GM12892 (cell line): ENCODE measurements at regions not wholly inside any gene's neighbourhood (a gene's known extent, or its start where the extent isn't known, plus 50 kb on each side); places are given as distances from the start of the nearest gene placed in this dataset.

ENCODE experiments used
- DNase-seq: peaks from one replicate; pipeline ENCODE4 v3.0.0; 2011; ENCODE audit not compliant: insufficient read length
- FAIRE-seq: peaks from 2 replicates; lab custom pipeline; 2011; peaks lifted over from hg19 to GRCh38; lab: Jason Lieb, UNC
- POLR2A ChIP-seq: IDR thresholded peaks from 2 replicates; pipeline ENCODE4 v1.6.1; 2011; ENCODE audit warnings: low read depth, low read length, control low read depth
- POLR2AphosphoS5 ChIP-seq: IDR thresholded peaks from 2 replicates; pipeline ENCODE4 v1.6.1; 2011; ENCODE audit warnings: low read depth, low read length, control low read depth
- TAF1 ChIP-seq: IDR thresholded peaks from 2 replicates; pipeline ENCODE4 v1.6.1; 2011; ENCODE audit warnings: low read depth, mild to moderate bottlenecking, control low read depth, low read length, borderline replicate concordance

DNA sequence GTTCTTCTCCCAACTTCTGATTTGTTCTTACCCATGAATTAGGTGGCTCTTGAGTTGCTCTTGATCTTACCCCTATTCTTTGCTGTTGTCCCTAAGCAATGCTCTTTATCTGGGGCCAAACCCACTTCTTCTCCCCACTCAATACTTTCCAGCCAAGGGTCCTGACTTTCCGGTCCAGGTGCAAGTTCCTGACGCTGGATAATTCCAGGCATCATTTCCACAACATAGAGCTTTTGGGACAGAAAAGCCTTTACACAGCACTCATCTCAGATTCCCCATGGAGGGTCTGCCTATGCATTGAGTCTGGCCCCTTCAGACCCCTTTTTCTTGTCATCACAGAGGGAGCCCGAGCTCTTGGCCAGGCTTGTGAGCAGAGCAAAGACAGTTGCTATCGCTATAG, 85.4 kb upstream of the BOC start:
- TF ChIP-seq POLR2AphosphoS5 (no peak), POLR2A (no peak), TAF1 (no peak)
- no peak for DNase-seq
- no peak for FAIRE-seq

DNA sequence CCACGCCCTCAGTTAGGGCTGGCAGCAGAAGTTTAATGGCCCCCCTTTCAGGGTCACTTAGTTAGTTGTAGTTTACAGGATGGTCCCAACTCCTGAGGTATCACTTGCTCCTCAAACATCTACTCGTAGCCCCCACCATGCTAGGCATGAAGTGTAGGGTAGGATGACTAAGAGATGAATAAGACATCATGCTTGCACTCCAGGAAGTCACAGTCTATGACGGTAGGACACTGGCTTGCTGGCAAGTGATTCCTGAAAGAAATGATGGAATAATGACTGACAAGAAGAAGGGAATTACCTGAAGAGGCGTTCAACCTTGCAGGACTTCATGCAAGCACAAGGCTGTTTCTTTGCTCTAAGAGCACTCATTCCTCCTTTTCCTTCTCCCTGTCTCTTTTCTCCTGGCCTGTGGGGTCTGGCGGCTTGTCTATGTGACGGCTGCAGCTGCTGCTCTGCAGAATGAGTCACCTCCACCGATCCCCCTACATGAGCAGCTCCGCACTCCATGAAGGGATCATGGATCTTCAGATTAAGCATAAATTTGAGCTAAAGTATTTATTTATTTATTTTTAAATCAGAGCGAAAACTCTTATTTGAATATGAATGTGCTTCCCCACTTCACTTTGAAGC, 82.9 kb upstream of the BOC start:
- DNase-seq = no peak
- no peak for FAIRE-seq
- TF ChIP-seq TAF1 (no peak), POLR2A (no peak), POLR2AphosphoS5 (no peak)

GRCh38 chr3:113129168-113129567, 82.2 kb upstream of the BOC start:
- TF ChIP-seq POLR2AphosphoS5 = no peak
- no peak for TF ChIP-seq TAF1
- TF ChIP-seq POLR2A = no peak
- FAIRE-seq = no peak

DNA sequence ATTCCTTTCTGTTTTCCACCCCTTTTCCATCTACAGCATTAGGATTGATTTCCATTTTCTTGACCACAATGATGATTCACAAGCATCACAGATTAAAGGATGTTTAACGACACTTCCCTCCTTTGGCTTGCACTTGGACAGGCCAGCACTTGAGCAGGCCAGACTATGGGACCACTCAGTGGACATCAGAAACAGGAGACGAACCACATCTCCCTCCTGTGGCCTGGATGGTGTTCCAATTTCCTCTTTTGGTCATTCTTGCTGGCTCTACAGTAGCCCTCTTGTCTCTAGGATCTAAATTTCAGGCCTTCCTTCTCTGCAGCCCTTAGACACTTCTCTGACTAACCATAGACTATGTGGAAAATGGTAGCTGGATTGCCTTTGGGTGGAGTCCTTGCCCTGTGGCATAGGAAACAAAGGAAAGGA, 78.8 kb upstream of the BOC start:
- FAIRE-seq (no peak), DNase-seq (no peak)
- TF ChIP-seq POLR2AphosphoS5 = no peak
- TF ChIP-seq POLR2A = no peak
- no peak for TF ChIP-seq TAF1

More at GRCh38 chr3:113129168-113129567, 82.2 kb upstream of the BOC start:
- no peak for DNase-seq

- TF ChIP-seq POLR2AphosphoS5 (no peak), TAF1 (no peak), POLR2A (no peak)
- DNase-seq (no peak), FAIRE-seq (no peak)
Measured at GRCh38 chr3:113133140-113133539, 78.2 kb upstream of the BOC start.

- FAIRE-seq = no peak
- no peak for TF ChIP-seq POLR2AphosphoS5
- no peak for TF ChIP-seq TAF1
- TF ChIP-seq POLR2A = no peak
- no peak for DNase-seq
Measured at GRCh38 chr3:113136071-113136470, 75.3 kb upstream of the BOC start.

GRCh38 chr3:113136544-113136943, 74.8 kb upstream of the BOC start:
- FAIRE-seq = no peak
- TF ChIP-seq TAF1 (no peak), POLR2AphosphoS5 (no peak), POLR2A (no peak)
- DNase-seq = no peak

GRCh38 chr3:113138839-113139743, 72.3 kb upstream of the BOC start:
- FAIRE-seq = no peak
- DNase-seq = no peak
- TF ChIP-seq TAF1 (no peak), POLR2AphosphoS5 (no peak), POLR2A (no peak)

DNA sequence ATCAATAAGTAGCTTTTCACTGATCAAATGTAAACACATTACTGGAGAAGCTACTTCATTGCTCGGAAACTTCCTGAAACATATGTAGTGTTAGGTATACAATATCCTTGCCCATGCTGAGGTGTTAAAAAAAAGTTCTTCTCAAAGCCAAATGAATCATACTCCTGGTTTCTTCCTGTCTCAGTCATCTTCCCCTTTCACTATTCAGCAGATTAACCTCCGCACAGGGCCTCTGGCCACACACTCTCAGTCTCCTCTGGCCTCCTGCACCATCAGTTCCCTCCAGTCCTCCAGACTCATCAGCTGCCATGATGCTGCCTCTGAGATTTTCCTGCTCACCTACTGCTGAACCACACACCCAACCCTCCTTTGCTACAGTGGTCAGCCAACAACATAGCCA, 70.5 kb upstream of the BOC start:
- FAIRE-seq (no peak), DNase-seq (no peak)
- TF ChIP-seq TAF1 = no peak
- no peak for TF ChIP-seq POLR2AphosphoS5
- no peak for TF ChIP-seq POLR2A

DNA sequence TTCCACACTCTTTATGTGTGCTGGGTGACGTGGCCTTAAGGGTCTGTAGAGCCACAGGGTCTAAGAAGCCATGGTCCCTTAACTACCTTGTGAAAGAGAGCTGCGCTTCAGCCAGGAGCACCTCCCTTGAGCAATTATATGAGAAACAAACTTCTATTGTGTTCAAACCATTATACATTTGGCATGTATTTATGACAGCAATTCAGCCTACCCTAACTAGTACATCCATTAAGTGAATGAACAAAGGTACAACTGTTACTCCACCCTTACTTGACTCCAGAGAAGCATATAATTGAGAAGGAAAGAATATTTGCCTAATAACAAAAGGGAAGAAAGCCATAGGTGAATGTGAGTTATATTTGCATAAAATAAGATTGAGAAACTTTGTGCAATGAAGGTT, 69.8 kb upstream of the BOC start:
- no peak for FAIRE-seq
- TF ChIP-seq TAF1 (no peak), POLR2AphosphoS5 (no peak), POLR2A (no peak)
- DNase-seq = no peak

DNA sequence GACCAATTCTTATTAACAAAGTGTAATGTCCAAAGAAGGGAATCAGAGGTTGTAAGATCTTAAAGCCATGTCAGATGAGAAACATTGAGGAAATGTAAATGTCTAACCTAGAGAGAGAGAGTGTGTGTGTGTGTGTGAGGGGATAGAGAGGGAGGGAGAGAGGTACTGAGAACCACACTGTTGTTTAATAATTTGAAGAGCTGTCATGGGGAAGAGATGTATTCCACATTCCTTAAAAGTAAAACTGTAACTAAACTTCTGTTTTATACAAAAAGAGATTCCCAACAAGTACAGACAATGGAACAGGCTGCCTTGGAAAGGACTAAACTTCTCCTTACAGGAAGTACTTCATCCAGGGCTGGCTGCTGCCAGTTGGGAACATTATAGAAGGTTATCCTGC, 68.9 kb upstream of the BOC start:
- FAIRE-seq (no peak), DNase-seq (no peak)
- no peak for TF ChIP-seq POLR2A
- TF ChIP-seq TAF1 = no peak
- TF ChIP-seq POLR2AphosphoS5 = no peak

DNA sequence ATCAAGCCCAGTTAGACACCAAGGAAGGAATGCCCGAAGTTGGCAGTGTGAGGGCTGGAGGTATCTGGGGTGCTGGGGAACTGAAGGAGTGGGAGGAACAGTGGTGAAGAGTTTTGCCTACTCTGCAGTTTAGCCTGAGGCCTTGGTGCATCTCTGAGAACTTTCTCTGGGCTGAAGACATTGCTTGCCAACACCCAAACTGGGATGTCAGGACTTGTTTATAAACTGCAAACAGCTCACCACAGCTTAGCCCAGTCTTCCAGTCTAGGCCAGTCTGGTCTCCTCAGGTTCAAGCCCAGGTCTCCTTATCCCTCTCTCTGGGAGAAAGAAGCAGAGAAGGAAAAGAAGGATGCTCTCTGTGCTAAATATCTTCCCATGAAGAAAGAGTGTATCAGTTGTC, 68.0 kb upstream of the BOC start:
- no peak for FAIRE-seq
- TF ChIP-seq POLR2A (no peak), TAF1 (no peak), POLR2AphosphoS5 (no peak)

More for the DNA sequence above, 68.0 kb upstream of the BOC start:
- no peak for DNase-seq
